GM23338 (cell line): ENCODE measurements at regions not wholly inside any gene's neighbourhood (a gene's known extent, or its start where the extent isn't known, plus 50 kb on each side); places are given as distances from the start of the nearest gene placed in this dataset.

ENCODE experiments used
- ATAC-seq: fragments of 200-7000 bp; cut with Tn5 transposase; 3 replicates; pipeline ENCODE4 v1.9.1; 2020
- DNase-seq: peaks from one replicate; pipeline ENCODE4 v3.0.0-alpha.2; 2015; ENCODE audit warnings: low spot score
- H2AFZ ChIP-seq: fragments of 200-600 bp; sonication (generic); 2 replicates; pipeline ENCODE4 v1.8.0; 2016; ENCODE audit warnings: antibody characterized with exemption, mild to moderate bottlenecking, moderate library complexity
- H3F3A ChIP-seq: fragments of 200-600 bp; sonication (generic); replicated peaks from 2 replicates; pipeline ENCODE4 v1.8.0; 2017; ENCODE audit warnings: antibody characterized with exemption, mixed run types, low read depth
- H3K27ac ChIP-seq: fragments of 200-600 bp; sonication (generic); 2 replicates; pipeline ENCODE4 v1.6.1; 2016; ENCODE audit warnings: low read depth
- H3K27me3 ChIP-seq: fragments of 200-600 bp; sonication (generic); 2 replicates; pipeline ENCODE4 v1.8.0; 2016; ENCODE audit warnings: mild to moderate bottlenecking, mixed run types, moderate library complexity; ENCODE audit not compliant: insufficient read depth
- H3K36me3 ChIP-seq: fragments of 200-600 bp; sonication (generic); 2 replicates; pipeline ENCODE4 v1.8.0; 2016; ENCODE audit warnings: mild to moderate bottlenecking; ENCODE audit not compliant: insufficient read depth
- H3K4me1 ChIP-seq: fragments of 200-600 bp; sonication (generic); 2 replicates; pipeline ENCODE4 v1.8.0; 2016; ENCODE audit warnings: mild to moderate bottlenecking, moderate library complexity; ENCODE audit not compliant: insufficient read depth
- H3K4me2 ChIP-seq: fragments of 200-600 bp; sonication (generic); 2 replicates; pipeline ENCODE4 v1.7.1; 2017; ENCODE audit warnings: mixed run types
- H3K4me3 ChIP-seq: fragments of 200-600 bp; sonication (generic); 2 replicates; pipeline ENCODE4 v1.6.1; 2016; ENCODE audit warnings: mixed run types
- H3K79me2 ChIP-seq: fragments of 200-600 bp; sonication (generic); replicated peaks from 2 replicates; pipeline ENCODE4 v1.8.0; 2017; ENCODE audit warnings: mild to moderate bottlenecking; ENCODE audit not compliant: insufficient read depth
- H3K9me2 ChIP-seq: fragments of 200-600 bp; sonication (generic); 2 replicates; pipeline ENCODE4 v1.8.0; 2017; ENCODE audit not compliant: insufficient read depth
- H4K20me1 ChIP-seq: fragments of 200-600 bp; sonication (generic); replicated peaks from 2 replicates; pipeline ENCODE4 v1.8.0; 2017; ENCODE audit warnings: mild to moderate bottlenecking; ENCODE audit not compliant: insufficient read depth
- H3K27ac Mint-ChIP-seq: 2 replicates; pipeline ENCODE4 v1.8.0; 2020; ENCODE audit warnings: inconsistent platforms, mild to moderate bottlenecking, moderate library complexity, mixed read lengths
- H3K27me3 Mint-ChIP-seq: 3 replicates; pipeline ENCODE4 v1.8.0; 2022; ENCODE audit warnings: low read depth, mild to moderate bottlenecking, moderate library complexity, mixed read lengths, inconsistent platforms; ENCODE audit not compliant: insufficient read depth, poor library complexity
- H3K36me3 Mint-ChIP-seq: 3 replicates; pipeline ENCODE4 v1.8.0; 2021; ENCODE audit warnings: low read depth, mild to moderate bottlenecking, inconsistent platforms, moderate library complexity, mixed read lengths
- H3K4me1 Mint-ChIP-seq: 3 replicates; pipeline ENCODE4 v1.8.0; 2020; ENCODE audit warnings: mild to moderate bottlenecking, inconsistent platforms, mixed read lengths
- H3K4me3 Mint-ChIP-seq: 3 replicates; pipeline ENCODE4 v1.8.0; 2021; ENCODE audit warnings: moderate library complexity, mild to moderate bottlenecking, inconsistent platforms, mixed read lengths
- H3K9me3 Mint-ChIP-seq: 3 replicates; pipeline ENCODE4 v1.8.0; 2020; ENCODE audit warnings: moderate library complexity, mild to moderate bottlenecking, inconsistent platforms, mixed read lengths
- CREB1 ChIP-seq: fragments of 250-450 bp; sonication (Bioruptor Pico); IDR thresholded peaks from 2 replicates; pipeline ENCODE4 v1.5.0; 2020; ENCODE audit warnings: low read depth, mild to moderate bottlenecking, moderate library complexity
- EZH2 ChIP-seq: fragments of 200-600 bp; sonication (generic); IDR thresholded peaks from one replicate; pipeline ENCODE4 v1.8.0; 2017; ENCODE audit warnings: antibody characterized with exemption, mild to moderate bottlenecking, low read depth; ENCODE audit not compliant: unreplicated experiment
- EZH2phosphoT487 ChIP-seq: fragments of 200-600 bp; sonication (generic); IDR thresholded peaks from one replicate; pipeline ENCODE4 v1.8.1; 2018; ENCODE audit warnings: antibody characterized with exemption; ENCODE audit not compliant: unreplicated experiment
- JUNB ChIP-seq: IDR thresholded peaks from one replicate; pipeline ENCODE4 v1.6.1; 2016; ENCODE audit warnings: antibody characterized with exemption; ENCODE audit not compliant: unreplicated experiment
- NANOG ChIP-seq: IDR thresholded peaks from 2 replicates; pipeline ENCODE4 v1.6.1; 2016; ENCODE audit warnings: antibody characterized with exemption, borderline replicate concordance
- POLR2AphosphoS5 ChIP-seq: IDR thresholded peaks from 2 replicates; pipeline ENCODE4 v1.6.1; 2016; ENCODE audit warnings: antibody characterized with exemption, low read depth
- STAT1 ChIP-seq: IDR thresholded peaks from one replicate; pipeline ENCODE4 v1.6.1; 2016; ENCODE audit warnings: antibody characterized with exemption; ENCODE audit not compliant: unreplicated experiment
- ZNF114 ChIP-seq: fragments of 250-450 bp; sonication (Bioruptor Pico); IDR thresholded peaks from 2 replicates; pipeline ENCODE4 v1.5.0; 2020; ENCODE audit warnings: mild to moderate bottlenecking, moderate library complexity
- ZNF331 ChIP-seq: fragments of 250-450 bp; sonication (Bioruptor Pico); IDR thresholded peaks from 2 replicates; pipeline ENCODE4 v1.5.0; 2020; ENCODE audit warnings: low read depth, mild to moderate bottlenecking, moderate library complexity
- TF ChIP-seq, protein P1 (sequence below), 2 experiments: fragments of 200-600 bp in 1 of 2; sonication (generic) in 1 of 2; conservative IDR thresholded peaks; 2 replicates each; pipeline versions ENCODE4 v1.5.1 to v1.6.1; 2016 to 2017; ENCODE audit warnings: antibody characterized with exemption in 2 of 2, low read depth in 2 of 2, mild to moderate bottlenecking in 2 of 2, moderate library complexity in 1 of 2
- TF ChIP-seq, protein P2 (sequence below): fragments of 250-450 bp; sonication (Bioruptor Pico); IDR thresholded peaks from 2 replicates; pipeline ENCODE4 v1.5.0; 2020; ENCODE audit warnings: mild to moderate bottlenecking, moderate library complexity
- TF ChIP-seq, protein P3 (sequence below): IDR thresholded peaks from one replicate; pipeline ENCODE4 v1.6.1; 2018; ENCODE audit warnings: antibody characterized with exemption; ENCODE audit not compliant: unreplicated experiment
- TF ChIP-seq, protein P4 (sequence below): IDR thresholded peaks from 2 replicates; pipeline ENCODE4 v1.6.1; 2016; ENCODE audit warnings: antibody characterized with exemption

DNA sequence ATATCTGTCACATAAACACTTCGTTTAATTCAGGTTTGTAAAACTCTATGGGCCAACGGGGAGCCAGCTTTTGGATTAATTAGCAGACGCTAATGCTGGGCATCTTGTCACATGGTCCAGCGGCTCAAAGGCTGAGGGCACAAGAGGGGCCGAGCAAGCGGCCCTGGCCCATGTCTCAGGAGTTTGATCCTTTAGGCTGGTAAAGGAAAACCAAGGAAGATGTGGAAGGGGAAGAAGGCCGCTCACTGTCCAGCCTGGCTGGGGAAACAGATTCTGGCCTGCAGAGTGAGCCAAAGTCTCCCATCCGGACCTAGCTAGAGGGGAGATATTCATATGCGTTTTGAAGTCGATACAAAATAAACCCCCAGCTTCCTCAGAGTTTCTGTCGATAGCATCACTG is 248.6 kb upstream of the SIX2 start:
- Mint-ChIP-seq H3K4me3 (peak overlapping the region; percentile 49; the same call in 2 of the 3 replicates), H3K4me1 (peaks cover 50% of the 10 kb centered on the region), H3K27me3 (peaks cover 10% of the 10 kb centered on the region), H3K9me3 (peaks cover 13% of the 10 kb centered on the region), H3K27ac (no peak overlapping the region), H3K36me3 (peaks cover 10% of the 10 kb centered on the region)
- Histone ChIP-seq H3K4me2 (peak overlapping the region; percentile 60), H3K36me3 (no peaks in the 10 kb centered on the region), H3K27me3 (no peaks in the 10 kb centered on the region), H3K9me2 (no peaks in the 10 kb centered on the region), H3K4me1 (peaks cover 43% of the 10 kb centered on the region), H3F3A (no peaks in the 10 kb centered on the region; the same call in 1 of the 2 replicates), H4K20me1 (no peaks in the 10 kb centered on the region), H2AFZ (peak overlapping the region; percentile 95; the same call in 1 of the 2 replicates), H3K79me2 (no peaks in the 10 kb centered on the region), H3K27ac (no peak overlapping the region), H3K4me3 (peak overlapping the region; percentile 2; the same call in 1 of the 2 replicates)
- DNase-seq (peak; percentile 12), ATAC-seq (peak; percentile 20)
- no peak for TF ChIP-seq ZNF114
- no peak for TF ChIP-seq JUNB
- no peak for TF ChIP-seq POLR2AphosphoS5
- no peak for TF ChIP-seq STAT1
- TF ChIP-seq CREB1 (CRISPR knock-in tag): no peak
- TF ChIP-seq, protein P1, sequence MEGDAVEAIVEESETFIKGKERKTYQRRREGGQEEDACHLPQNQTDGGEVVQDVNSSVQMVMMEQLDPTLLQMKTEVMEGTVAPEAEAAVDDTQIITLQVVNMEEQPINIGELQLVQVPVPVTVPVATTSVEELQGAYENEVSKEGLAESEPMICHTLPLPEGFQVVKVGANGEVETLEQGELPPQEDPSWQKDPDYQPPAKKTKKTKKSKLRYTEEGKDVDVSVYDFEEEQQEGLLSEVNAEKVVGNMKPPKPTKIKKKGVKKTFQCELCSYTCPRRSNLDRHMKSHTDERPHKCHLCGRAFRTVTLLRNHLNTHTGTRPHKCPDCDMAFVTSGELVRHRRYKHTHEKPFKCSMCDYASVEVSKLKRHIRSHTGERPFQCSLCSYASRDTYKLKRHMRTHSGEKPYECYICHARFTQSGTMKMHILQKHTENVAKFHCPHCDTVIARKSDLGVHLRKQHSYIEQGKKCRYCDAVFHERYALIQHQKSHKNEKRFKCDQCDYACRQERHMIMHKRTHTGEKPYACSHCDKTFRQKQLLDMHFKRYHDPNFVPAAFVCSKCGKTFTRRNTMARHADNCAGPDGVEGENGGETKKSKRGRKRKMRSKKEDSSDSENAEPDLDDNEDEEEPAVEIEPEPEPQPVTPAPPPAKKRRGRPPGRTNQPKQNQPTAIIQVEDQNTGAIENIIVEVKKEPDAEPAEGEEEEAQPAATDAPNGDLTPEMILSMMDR (conservative IDR thresholded peaks at IDR 0.05; ENCODE audit: low read depth in 2 of 2): no peak
- no peak for TF ChIP-seq ZNF331
- TF ChIP-seq, protein P2, sequence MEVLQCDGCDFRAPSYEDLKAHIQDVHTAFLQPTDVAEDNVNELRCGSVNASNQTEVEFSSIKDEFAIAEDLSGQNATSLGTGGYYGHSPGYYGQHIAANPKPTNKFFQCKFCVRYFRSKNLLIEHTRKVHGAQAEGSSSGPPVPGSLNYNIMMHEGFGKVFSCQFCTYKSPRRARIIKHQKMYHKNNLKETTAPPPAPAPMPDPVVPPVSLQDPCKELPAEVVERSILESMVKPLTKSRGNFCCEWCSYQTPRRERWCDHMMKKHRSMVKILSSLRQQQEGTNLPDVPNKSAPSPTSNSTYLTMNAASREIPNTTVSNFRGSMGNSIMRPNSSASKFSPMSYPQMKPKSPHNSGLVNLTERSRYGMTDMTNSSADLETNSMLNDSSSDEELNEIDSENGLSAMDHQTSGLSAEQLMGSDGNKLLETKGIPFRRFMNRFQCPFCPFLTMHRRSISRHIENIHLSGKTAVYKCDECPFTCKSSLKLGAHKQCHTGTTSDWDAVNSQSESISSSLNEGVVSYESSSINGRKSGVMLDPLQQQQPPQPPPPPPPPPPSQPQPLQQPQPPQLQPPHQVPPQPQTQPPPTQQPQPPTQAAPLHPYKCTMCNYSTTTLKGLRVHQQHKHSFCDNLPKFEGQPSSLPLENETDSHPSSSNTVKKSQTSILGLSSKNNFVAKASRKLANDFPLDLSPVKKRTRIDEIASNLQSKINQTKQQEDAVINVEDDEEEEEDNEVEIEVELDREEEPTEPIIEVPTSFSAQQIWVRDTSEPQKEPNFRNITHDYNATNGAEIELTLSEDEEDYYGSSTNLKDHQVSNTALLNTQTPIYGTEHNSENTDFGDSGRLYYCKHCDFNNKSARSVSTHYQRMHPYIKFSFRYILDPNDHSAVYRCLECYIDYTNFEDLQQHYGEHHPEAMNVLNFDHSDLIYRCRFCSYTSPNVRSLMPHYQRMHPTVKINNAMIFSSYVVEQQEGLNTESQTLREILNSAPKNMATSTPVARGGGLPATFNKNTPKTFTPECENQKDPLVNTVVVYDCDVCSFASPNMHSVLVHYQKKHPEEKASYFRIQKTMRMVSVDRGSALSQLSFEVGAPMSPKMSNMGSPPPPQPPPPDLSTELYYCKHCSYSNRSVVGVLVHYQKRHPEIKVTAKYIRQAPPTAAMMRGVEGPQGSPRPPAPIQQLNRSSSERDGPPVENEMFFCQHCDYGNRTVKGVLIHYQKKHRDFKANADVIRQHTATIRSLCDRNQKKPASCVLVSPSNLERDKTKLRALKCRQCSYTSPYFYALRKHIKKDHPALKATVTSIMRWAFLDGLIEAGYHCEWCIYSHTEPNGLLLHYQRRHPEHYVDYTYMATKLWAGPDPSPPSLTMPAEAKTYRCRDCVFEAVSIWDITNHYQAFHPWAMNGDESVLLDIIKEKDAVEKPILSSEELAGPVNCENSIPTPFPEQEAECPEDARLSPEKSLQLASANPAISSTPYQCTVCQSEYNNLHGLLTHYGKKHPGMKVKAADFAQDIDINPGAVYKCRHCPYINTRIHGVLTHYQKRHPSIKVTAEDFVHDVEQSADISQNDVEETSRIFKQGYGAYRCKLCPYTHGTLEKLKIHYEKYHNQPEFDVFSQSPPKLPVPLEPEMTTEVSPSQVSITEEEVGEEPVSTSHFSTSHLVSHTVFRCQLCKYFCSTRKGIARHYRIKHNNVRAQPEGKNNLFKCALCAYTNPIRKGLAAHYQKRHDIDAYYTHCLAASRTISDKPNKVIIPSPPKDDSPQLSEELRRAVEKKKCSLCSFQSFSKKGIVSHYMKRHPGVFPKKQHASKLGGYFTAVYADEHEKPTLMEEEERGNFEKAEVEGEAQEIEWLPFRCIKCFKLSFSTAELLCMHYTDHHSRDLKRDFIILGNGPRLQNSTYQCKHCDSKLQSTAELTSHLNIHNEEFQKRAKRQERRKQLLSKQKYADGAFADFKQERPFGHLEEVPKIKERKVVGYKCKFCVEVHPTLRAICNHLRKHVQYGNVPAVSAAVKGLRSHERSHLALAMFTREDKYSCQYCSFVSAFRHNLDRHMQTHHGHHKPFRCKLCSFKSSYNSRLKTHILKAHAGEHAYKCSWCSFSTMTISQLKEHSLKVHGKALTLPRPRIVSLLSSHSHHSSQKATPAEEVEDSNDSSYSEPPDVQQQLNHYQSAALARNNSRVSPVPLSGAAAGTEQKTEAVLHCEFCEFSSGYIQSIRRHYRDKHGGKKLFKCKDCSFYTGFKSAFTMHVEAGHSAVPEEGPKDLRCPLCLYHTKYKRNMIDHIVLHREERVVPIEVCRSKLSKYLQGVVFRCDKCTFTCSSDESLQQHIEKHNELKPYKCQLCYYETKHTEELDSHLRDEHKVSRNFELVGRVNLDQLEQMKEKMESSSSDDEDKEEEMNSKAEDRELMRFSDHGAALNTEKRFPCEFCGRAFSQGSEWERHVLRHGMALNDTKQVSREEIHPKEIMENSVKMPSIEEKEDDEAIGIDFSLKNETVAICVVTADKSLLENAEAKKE (CRISPR knock-in tag): no peak
- TF ChIP-seq EZH2phosphoT487: no peak
- TF ChIP-seq, protein P3, sequence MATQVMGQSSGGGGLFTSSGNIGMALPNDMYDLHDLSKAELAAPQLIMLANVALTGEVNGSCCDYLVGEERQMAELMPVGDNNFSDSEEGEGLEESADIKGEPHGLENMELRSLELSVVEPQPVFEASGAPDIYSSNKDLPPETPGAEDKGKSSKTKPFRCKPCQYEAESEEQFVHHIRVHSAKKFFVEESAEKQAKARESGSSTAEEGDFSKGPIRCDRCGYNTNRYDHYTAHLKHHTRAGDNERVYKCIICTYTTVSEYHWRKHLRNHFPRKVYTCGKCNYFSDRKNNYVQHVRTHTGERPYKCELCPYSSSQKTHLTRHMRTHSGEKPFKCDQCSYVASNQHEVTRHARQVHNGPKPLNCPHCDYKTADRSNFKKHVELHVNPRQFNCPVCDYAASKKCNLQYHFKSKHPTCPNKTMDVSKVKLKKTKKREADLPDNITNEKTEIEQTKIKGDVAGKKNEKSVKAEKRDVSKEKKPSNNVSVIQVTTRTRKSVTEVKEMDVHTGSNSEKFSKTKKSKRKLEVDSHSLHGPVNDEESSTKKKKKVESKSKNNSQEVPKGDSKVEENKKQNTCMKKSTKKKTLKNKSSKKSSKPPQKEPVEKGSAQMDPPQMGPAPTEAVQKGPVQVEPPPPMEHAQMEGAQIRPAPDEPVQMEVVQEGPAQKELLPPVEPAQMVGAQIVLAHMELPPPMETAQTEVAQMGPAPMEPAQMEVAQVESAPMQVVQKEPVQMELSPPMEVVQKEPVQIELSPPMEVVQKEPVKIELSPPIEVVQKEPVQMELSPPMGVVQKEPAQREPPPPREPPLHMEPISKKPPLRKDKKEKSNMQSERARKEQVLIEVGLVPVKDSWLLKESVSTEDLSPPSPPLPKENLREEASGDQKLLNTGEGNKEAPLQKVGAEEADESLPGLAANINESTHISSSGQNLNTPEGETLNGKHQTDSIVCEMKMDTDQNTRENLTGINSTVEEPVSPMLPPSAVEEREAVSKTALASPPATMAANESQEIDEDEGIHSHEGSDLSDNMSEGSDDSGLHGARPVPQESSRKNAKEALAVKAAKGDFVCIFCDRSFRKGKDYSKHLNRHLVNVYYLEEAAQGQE: no peak
- TF ChIP-seq, protein P4, sequence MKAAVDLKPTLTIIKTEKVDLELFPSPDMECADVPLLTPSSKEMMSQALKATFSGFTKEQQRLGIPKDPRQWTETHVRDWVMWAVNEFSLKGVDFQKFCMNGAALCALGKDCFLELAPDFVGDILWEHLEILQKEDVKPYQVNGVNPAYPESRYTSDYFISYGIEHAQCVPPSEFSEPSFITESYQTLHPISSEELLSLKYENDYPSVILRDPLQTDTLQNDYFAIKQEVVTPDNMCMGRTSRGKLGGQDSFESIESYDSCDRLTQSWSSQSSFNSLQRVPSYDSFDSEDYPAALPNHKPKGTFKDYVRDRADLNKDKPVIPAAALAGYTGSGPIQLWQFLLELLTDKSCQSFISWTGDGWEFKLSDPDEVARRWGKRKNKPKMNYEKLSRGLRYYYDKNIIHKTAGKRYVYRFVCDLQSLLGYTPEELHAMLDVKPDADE: no peak
- no peak for TF ChIP-seq NANOG
- TF ChIP-seq EZH2: no peak
